ENCODE measurements at regions not wholly inside any gene's neighbourhood (a gene's known extent, or its start where the extent isn't known, plus 50 kb on each side); places are given as distances from the start of the nearest gene placed in this dataset.

DNA sequence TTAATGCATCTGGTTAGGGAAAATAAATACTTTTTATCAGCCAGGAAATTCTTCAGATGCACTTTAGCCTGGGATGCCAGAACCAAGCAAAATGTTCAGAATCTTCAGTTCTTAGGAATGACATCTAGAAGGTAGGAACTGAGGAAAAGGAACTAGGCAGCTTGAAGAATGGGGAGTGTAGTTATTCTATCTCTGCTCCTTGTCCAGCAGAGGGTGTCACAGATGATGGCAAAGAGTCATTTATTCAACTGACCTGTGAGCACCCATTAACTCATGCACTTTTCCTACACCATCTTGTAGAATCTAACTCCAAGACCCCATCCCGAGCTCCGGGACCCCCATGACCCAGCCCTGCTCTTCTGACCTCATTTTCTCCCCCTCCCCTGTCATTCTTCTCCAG lies 122.1 kb upstream of the ISX start:
- no peak for DNase-seq

DNA sequence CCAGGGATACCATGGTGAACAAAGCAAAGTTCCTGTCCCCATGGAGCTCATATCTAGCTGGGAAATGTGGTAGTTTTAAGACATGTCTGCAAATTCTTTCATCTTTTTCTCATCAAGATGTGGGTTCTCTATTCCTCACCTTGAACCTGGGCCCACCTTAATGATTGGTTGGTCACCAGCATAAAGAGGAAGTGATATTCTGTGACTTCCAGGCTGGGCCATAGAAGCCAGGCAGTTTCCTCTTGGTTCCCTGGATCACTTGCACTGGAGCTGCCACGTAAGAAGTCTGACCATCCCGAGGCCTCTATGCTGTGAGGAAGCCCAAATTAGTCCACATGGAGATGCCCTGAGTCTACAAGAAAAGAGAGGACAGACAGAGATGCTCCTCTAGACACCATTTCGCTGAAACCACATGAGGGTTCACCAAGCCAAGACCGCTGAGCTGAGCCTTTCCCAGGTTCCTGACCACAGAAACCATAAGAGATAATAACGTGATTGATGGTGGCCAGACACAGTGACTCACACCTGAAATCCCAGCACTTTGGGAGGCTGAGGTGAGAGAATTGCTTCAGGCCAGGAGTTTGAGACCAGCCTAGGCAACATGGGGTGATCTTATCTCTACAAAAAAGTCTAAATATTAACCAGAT lies 119.5 kb upstream of the ISX start:
- DNase-seq = no peak

DNA sequence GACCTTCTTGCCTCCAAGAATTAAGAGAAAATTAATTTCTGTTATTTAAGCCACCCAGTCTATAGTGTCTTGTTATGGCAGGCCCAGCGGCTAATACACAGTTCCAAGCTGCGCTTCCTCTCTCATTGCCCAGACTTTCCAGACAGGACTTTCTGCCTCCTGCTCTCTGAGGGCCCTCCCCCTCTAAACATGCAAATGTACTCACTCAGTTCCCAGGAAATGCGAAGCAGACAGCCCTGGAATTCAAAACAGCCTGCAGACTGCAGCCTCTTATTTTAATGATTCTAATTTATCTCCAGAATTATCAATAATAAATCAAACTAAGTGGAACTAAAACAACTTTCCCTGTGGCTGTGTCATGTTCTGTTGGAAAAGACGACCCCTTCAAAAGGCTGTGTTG lies 115.5 kb upstream of the ISX start:
- DNase-seq = no peak

DNA sequence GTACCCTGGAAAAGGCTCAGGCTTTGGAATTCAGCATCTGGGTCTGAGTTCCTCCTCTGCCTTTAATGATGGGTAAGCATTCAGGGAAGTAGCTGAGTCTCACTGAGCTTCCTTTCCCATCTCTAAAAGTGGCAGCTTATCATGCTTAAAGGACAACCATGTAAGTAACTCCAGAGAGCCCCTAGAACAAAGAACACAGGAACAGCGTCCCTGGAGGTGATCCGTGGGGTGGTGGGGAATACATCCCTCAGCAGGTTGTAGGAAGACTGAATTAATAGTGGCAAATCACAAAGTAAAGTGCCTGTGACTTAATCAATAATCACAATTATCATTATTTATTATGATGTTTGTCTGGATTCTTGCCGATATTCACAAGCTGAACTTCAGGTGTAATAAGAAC lies 114.7 kb upstream of the ISX start:
- no peak for DNase-seq

DNA sequence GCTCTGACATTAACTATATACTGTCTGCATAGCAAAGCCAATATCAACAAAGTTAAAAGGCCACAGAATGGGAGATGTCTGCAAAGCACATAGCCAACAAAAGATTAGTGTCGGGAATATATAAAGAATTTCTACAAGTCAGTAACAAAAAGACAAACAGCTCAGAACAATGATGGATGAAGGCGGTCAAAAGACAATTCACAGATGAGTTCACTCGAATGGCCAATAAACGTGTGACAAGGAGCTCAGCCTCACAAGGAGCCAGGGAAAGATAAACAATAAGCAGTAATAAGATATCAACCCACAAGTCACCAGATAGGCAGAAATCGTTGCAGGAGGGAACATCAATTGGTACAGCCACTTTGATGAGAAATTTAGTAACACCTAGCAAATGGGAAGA lies 106.0 kb upstream of the ISX start:
- no peak for DNase-seq

DNA sequence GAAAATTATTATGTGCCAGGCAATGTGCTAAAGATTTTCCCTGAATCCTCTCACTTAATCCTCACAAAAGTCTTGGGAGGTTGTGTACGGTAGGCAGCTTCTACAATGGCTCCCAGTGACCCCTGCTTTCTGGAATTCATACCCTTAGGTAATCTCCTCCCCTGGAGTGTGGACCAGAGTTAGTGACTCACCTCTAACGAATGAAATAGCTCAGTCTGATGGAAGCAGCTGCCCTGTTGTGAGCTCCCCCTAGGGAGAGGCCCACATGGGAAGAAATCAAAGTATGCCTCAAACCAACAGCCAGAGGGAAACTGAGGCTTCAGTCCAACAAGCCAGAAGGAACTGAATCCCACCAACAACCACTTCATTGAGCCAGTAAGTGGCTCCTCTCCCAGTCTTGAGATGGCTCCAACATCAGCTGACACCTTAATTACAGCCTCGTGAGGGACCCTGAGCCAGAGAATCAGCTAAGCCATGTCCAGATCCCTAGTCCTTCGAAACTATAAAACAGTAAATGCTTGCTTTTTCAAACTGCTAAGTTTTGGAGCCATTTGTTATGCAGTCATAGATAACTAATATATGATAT lies 98.9 kb upstream of the ISX start:
- no peak for DNase-seq

DNA sequence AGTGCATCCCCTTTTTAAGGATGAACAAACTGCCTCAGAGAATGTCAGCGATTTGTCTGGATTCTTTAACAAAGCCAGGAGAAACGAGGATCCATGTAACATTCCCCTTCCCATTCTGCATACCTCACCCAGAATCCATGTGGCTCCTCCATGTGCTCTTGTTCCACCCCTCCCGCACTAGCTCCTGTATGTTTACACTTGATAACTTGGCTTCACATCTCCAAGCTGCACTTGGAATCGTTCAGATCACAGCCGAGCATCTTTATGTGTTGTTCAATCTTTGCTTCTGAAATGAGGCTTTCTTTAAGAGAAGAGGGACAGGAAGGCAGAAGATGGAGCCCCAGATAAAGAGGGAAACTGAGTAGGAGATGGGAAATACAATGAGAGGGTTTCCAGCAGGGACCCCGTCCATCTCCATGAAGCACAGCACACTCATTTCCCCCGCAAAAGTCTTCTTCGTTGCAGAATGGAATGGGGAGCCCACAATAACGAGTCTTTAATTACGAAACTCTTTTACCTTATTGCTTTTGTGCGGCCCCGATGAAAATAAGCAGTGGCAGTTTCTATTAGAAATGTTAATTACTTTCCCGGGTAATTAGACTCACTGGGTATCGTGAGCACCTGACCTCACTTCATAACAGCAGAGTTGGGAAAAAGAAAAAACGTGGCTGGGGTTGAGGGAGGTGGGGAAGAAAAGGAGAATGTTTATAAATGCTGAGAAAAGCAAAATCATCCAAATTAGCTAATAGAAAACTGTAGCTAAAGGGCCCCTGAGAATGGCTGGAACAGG lies 96.8 kb upstream of the ISX start:
- no peak for DNase-seq

DNA sequence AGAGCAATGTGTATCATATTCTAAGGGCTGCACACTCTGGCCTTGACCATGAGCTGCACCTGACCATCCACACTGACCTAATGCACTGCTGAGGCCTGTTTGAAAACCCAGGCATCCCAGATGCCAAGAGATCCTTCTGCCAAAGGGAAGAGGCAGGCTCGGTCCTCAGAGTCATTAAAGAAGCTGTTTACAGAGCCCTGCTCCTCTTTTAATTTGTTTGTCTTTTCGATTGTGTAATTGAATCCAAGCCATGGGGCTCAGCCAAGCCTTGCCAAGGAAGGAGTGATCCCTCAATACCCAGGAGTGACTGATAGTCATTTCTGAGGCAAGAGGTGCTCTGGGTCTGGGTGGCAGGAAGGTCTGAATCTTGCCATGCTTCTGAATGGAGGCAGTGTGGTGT lies 94.5 kb upstream of the ISX start:
- no peak for DNase-seq

DNA sequence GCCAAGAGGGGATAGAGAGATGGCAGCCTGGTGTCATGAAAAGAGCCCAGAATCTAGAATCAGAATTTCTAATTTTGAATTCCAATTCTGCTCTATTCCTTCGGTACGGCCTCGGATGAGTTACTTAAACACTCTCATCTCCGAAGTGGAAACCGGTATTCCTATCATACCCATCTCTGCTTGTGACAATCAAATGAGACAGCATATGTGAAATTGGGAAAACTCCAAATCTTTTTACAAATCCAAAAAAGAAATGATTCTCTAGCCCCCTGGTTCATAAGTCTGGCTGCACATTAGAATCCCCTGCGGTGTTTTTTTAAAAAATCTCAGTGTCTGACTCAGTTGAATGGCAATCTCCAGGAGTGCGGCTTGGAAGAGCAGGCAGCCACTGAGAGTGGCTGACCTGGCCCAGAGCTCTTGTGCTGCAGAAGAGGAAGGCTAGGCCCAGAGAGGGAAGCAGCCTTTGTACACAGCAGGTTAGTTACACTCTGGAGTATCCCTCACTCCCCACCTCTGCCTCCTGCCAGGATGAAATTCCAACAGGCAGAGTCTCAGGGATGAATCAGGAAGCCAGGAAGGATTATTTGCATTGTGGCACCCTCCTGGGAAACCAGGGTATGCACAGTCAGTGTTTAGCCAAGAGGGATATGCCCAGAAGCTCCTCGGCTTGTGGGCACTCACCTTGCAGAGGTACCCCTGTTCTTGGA lies 93.6 kb upstream of the ISX start:
- DNase-seq = no peak

DNA sequence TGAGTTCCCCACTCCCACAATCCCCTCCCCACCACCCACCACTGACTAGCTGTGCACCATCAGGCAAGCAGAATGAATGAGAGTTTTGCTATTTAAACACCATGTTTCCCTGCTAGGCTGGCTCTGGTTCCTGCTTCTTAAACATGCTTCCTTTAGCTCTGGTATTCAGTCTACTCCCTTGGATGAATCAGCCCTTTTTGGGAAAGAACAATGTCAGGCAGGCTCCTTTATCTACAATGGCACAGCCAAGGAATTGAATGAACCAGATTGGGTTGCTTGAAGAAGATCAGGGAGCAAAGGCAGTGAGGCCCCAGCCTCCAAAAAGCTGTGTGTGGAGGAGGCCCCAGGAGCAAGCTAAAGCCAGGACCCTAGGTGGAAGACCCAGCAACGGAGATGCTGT lies 92.9 kb upstream of the ISX start:
- DNase-seq = no peak

DNA sequence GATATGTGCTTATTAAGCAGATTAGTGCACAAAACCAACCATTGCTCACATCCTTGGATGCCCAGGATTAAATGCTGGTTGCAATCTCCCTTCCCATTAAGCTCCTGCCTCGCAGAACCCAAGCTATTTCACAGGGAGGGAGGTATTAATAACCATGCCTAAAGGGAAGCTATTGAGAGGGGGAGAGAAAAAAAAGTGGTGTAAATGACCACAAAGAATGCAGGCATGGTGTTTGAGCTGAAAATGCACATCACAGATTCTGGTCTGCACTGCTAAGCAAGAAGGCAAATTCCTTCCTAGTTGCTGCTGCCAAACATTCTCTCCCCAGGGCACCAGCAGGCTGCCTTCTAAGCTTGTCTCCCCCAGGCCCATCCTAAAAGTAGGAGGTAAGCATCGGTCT lies 92.0 kb upstream of the ISX start:
- DNase-seq = no peak

DNA sequence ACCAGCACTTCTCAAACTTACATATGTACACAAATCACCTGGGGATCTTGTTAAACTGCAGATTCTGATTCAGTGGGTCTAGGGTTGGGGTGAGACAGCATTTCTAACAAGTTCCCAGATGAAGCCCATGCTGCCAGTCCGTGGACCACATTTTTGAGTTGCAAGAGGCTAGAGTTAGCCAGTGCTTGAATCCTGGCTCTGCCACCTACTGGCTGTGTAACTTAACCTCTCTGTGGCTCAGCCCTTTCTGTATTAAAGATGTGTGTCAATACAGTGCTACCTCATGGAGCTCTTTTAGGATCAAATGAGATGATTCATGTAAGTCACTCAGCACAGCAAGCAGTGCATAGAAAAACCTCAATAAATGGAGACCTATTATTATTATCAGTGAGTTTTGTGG lies 90.2 kb upstream of the ISX start:
- DNase-seq = no peak

DNA sequence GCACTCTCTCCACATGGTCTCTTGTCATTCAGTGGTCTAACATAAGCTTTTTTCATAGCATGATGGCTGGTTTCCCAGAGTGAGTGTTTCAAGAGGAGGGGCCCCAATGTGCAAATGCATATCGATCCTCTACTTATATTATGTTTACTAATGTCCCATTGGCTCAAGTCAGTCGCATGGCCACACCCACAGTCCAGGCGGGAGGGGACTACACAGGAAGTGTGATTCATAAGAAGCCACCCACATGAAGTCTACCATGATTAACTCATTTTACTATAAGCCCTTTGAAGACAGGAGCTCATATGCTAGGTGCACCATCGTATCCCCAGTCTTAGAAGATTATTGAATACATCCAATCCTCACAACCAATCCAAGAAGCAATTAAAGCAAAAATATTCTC lies 89.5 kb upstream of the ISX start:
- no peak for DNase-seq

DNA sequence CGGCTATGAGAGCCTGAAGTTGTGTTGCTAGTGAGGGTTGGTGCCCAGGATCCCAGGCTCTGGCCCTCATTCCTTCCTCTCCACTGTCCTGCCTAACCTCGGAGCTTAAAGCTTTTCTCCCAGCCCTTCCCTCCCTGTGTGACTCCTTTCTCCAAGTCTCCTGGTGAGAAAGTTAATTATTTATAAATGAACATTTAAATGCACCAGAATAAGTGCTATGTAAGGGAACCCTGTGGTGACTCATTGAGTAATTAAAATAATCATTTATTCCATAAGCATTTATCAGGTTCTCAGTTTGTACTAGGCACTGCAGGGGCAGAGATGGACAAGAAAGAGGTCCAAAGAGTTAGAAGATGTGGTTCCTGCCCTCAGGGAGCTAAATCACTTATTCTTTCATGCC lies 89.1 kb upstream of the ISX start:
- no peak for DNase-seq

DNA sequence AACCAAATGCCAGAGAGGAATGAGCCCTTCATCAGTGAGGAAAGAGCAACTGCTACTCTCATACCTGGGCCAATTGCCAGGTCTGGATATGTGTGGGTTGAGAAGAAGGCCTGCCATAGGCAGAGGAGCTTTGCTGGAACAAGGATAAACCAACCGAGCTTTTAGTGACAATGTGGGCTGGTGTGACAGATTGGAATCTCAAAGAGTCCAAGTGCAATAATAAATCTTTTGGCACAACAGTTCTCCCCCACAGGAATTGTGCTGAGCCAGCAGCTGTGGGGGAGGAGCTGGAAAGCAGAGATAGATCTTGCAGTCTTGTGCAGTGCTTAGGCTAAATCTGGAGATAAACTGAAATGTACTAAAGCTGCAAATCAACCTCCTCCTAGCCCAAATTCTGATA lies 79.4 kb upstream of the ISX start:
- no peak for DNase-seq

DNA sequence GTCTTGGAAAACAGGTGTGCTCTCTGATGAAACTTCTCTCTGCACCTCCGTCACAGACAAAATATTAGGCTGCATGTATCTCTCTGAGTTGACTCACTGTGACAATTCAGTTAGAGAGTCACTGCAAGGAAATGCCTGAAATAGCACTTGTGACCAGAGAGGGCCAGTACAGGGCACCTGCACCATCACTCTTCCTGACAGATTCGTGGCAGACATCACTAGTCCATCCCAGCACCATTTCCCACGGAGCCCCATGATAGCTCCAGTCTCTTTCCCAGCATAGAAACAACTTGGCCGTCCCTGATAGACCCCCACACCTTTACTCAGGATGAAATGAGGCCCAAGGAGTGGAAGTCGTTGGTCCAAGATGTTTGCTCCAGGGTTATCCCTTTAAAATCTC lies 73.3 kb upstream of the ISX start:
- DNase-seq = no peak

DNA sequence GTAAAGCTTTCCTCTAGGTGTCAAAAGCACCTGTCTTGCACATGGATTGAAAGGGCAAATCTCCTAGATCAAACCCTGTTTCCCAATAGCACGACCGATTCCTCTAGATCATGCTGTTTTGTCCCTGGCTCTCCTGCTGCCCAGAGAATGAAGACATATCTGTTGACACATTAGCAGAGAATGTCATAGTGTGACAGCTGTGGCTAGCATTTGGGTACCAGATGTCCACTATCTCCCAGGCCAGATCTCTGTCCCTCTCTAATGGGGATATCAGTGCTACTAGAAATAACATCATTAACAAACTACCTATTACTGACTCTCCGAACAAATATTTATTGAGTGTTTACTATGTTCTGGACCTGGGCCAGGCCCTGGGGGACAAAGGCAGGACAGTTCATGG lies 72.4 kb upstream of the ISX start:
- no peak for DNase-seq

DNA sequence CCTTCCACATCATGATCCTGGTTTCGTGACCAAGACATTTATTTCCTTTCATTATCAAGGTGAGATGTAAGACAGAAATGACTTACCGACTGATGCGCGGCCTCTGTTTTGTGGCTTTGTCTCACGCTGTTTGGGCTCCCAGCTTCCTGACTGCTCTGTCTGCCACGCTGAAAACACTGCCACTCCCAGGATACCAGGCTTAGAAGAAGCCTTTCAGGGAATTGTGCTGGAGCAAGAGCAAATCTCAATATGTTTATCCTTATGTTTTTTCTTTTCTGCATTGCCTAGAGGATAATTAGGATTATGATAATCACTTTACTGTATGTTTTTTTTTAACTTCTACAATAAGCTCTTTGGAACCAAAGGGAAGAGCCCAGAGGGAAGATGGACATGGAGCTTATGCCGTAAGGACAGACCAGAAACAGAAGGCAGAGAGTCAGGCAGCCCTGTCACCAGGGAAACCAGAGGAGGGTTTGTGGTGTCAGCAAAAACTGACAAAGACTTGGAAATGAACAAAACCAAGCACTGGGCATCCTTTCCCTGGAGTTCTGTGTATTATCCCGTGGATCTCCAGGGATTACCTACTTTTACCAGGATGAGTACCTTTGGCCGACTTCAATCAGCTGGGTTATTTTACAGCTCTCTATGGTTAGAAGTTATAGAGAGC lies 68.2 kb upstream of the ISX start:
- DNase-seq = no peak

DNA sequence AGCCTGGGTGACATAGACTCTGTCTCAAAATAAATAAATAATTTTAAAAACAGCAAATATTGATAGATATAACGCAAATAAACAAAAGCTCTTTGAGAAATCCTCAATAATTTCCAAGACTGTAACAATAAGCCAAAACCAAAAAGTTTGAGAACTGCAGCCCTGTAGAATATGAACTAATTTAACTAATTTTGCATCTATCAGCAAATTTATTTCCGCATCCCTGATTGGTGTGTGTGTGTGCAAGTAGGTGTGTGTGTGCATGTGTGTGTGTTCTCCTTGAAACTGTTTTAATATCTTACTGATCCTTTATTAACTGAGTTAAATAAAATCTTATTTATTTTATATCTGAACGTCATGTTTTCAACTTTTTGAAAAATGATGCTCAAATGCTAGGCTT lies 67.0 kb upstream of the ISX start:
- DNase-seq = no peak

DNA sequence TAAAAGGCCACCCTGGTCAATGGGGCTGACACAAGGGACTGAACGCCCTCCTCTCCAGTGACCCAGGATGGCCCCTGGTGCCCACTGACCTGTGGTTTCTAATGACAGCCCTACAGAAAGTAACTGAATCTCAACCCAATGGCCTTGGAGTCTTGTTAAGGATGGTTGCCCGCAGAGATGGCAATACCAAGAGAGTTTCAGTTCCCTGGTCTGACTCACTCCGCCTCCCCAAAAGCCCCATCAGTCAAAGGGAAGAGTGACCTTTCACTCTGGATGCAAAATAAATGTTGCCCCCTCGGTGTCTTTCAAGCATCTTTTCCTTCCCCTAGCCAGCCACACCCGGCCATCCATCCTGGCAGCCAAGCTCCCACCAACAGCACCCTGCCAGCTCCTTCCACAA lies 57.7 kb upstream of the ISX start:
- no peak for DNase-seq

DNA sequence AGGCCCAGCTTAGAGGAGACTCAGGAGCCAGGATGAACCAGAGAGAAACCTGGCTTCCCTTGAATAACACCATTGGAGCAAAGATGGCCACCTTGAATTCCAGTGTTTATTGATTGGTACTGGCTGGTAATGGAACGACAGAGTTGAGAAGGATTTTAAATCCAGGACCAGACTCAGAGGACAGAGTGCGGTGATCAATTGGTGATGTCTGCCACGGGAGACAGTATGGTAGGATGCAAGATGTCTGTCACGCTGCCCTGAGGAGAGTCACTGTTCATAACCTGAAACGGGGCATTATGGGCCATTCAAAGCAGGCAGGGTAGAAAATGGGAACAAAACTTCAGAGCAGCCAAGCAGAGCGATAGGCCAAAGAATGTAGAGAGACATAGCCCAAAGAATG lies 55.4 kb upstream of the ISX start:
- no peak for DNase-seq

DNA sequence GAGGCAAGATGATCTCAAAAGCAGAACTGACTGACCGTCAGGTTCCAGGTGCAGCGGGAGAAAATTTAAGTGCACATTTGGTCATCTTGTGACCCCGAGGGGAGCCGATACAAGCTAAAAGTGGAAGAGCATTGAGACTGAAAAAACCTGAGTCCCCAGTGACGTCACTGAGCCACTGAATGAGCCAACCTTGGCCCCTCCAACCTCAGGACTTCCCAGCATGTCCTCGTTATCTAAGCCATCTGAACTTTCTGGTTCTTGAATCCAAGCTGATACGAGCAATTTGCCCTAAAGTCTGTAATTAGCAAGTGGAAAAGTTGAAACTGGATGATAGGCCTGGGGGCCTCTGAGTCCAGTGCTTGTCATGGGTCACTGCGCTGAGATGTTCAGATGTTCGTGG lies 51.1 kb upstream of the ISX start:
- no peak for DNase-seq

Measured in NCI-H2107 (cell line).